Panc1 (cell line): ENCODE measurements at regions not wholly inside any gene's neighbourhood (a gene's known extent, or its start where the extent isn't known, plus 50 kb on each side); places are given as distances from the start of the nearest gene placed in this dataset.

Source experiments
- ATAC-seq: fragments of 200-7000 bp; cut with Tn5 transposase; 2 replicates; pipeline ENCODE4 v1.9.1; 2020; ENCODE audit warnings: mild to moderate bottlenecking, moderate library complexity
- BruUV-seq: library from RNA; stranded (reverse); fragments of 400-500 nt; replicated peaks from 2 replicates; lab custom pipeline; 2021; lab: Mats Ljungman, UMichigan
- CTCF ChIA-PET: fragments of 300-600 bp; sonication (Branson Sonifier 250); formaldehyde crosslinking; loops from one replicate; lab custom pipeline; 2022; ENCODE audit warnings: antibody characterized with exemption; lab: Charles Lee
- POLR2A ChIA-PET: fragments of 300-600 bp; sonication (Branson Sonifier 250); formaldehyde crosslinking; loops from one replicate; lab custom pipeline; 2022; ENCODE audit warnings: antibody characterized with exemption; lab: Charles Lee
- DNase-seq: peaks from one replicate; pipeline ENCODE4 v3.0.0-alpha.2; 2010; ENCODE audit warnings: low read depth, low spot score
- H3K27ac ChIP-seq: 2 replicates; pipeline ENCODE4 v1.5.1; 2011; ENCODE audit warnings: mild to moderate bottlenecking, low read length, inconsistent platforms
- H3K27me3 ChIP-seq: fragments of 200-500 bp; sonication (Bioruptor generic); 2 replicates; pipeline ENCODE4 v1.6.0; 2014; ENCODE audit warnings: low read length, inconsistent platforms; ENCODE audit not compliant: control insufficient read depth, insufficient read depth
- H3K36me3 ChIP-seq: fragments of 200-500 bp; sonication (Bioruptor generic); 2 replicates; pipeline ENCODE4 v1.5.1; 2014; ENCODE audit warnings: inconsistent platforms, mild to moderate bottlenecking, low read length, moderate library complexity; ENCODE audit not compliant: control insufficient read depth, insufficient read depth
- H3K4me1 ChIP-seq: 2 replicates; pipeline ENCODE4 v1.5.1; 2011; ENCODE audit warnings: inconsistent platforms, mild to moderate bottlenecking, low read length, moderate library complexity; ENCODE audit not compliant: control insufficient read depth, insufficient read depth
- H3K4me3 ChIP-seq, 2 experiments: 2 replicates each; pipeline ENCODE4 v1.5.1; 2011 to 2012; ENCODE audit warnings: low read depth in 2 of 2, low read length in 2 of 2, mild to moderate bottlenecking in 2 of 2, inconsistent platforms in 1 of 2, moderate library complexity in 1 of 2
- H3K9me3 ChIP-seq: fragments of 200-500 bp; sonication (Bioruptor generic); 2 replicates; pipeline ENCODE4 v1.5.1; 2014; ENCODE audit warnings: low read depth, mild to moderate bottlenecking, inconsistent platforms, low read length, moderate library complexity; ENCODE audit not compliant: control insufficient read depth, insufficient read depth
- CTCF ChIP-seq: fragments of 450-650 bp; IDR thresholded peaks from 2 replicates; pipeline ENCODE4 v1.5.1; 2017; ENCODE audit warnings: mild to moderate bottlenecking
- POLR2AphosphoS5 ChIP-seq: IDR thresholded peaks from 2 replicates; pipeline ENCODE4 v1.6.1; 2012; ENCODE audit warnings: mild to moderate bottlenecking, low read depth, low read length, moderate library complexity
- REST ChIP-seq, 2 experiments: IDR thresholded peaks; 2 replicates each; pipeline ENCODE4 v1.6.1; 2011 to 2012; ENCODE audit warnings: low read depth in 2 of 2, control low read depth in 1 of 2, low read length in 1 of 2, mild to moderate bottlenecking in 1 of 2, moderate library complexity in 1 of 2; ENCODE audit not compliant: insufficient read depth in 1 of 2
- SIN3A ChIP-seq: IDR thresholded peaks from 2 replicates; pipeline ENCODE4 v1.6.1; 2012; ENCODE audit warnings: low read depth, mild to moderate bottlenecking, low read length, moderate library complexity, borderline replicate concordance; ENCODE audit not compliant: insufficient read depth
- TCF7L2 ChIP-seq: IDR thresholded peaks from 2 replicates; pipeline ENCODE4 v1.6.1; 2011; ENCODE audit warnings: mild to moderate bottlenecking, low read depth, low read length, inconsistent platforms
- in situ Hi-C: cut with HindIII; loops from 2 replicates; pipeline ENCODE4 v1.10.0; 2016; ENCODE audit warnings: low sequenced_read_pairs, low pct_unique_long_range_greater_than_20kb
- intact Hi-C: fragments of 100-400 bp; cut with micrococcal nuclease; formaldehyde crosslinking; loops from one replicate; pipeline ENCODE4 v1.10.0; 2022; ENCODE audit not compliant: unreplicated experiment

- CTCF ChIA-PET: no interaction called here
- Histone ChIP-seq H3K27me3 (no peaks in the 10 kb centered on the region), H3K4me3 (no peak overlapping the region), H3K27ac (no peak overlapping the region), H3K4me1 (no peaks in the 10 kb centered on the region), H3K9me3 (no peaks in the 10 kb centered on the region), H3K36me3 (no peaks in the 10 kb centered on the region)
- TF ChIP-seq TCF7L2: no peak
- TF ChIP-seq POLR2AphosphoS5: no peak
- TF ChIP-seq CTCF: no peak
- no peak for TF ChIP-seq REST (IDR thresholded peaks at IDR 0.05; ENCODE audit: insufficient read depth in 1 of 2, low read depth in 2 of 2, low read length in 1 of 2)
- TF ChIP-seq SIN3A: no peak
- no TSS peak for BruUV-seq
- POLR2A ChIA-PET: no interaction called here
- DNase-seq (no peak), ATAC-seq (no peak)
- intact Hi-C loops (no loop called here), in situ Hi-C loops (no loop called here)
Observed at GRCh38 chr5:167833456-167833855, 458.0 kb upstream of the WWC1 start.

GRCh38 chr5:167835146-167835545, 456.3 kb upstream of the WWC1 start:
- ChIA-PET POLR2A (no interaction called here), CTCF (no interaction called here)
- Histone ChIP-seq H3K4me1 (no peaks in the 10 kb centered on the region), H3K27ac (no peak overlapping the region), H3K27me3 (0 out of 2 replicates have a peak, but pooled peaks cover 3% of the 10 kb centered on the region), H3K9me3 (no peaks in the 10 kb centered on the region), H3K4me3 (no peak overlapping the region), H3K36me3 (no peaks in the 10 kb centered on the region)
- BruUV-seq: no TSS peak
- no peak for TF ChIP-seq CTCF
- no peak for DNase-seq
- in situ Hi-C loops (no loop called here), intact Hi-C loops (no loop called here)
- ATAC-seq: no peak

DNA sequence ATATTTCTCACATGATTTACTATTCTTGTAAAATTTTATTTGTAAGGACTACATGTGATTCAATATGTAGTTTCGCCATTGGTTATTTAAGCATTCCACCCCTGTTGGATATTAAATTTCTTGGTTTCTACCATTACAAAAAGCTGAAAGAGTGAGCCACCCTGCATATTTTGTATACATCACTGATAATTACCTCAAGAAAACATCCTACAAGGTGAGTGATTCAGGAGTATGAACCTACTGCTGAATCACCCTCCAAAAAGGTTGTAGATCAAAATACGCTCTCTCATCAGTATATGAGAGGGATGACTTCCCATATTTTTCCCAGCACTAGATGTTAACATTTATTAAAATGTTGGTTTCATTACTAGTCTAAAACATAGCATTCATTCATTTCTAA, 454.3 kb upstream of the WWC1 start:
- no TSS peak for BruUV-seq
- 0 out of 2 replicates have a peak, but pooled peaks cover 3% of the 10 kb centered on the region for H3K27me3 ChIP-seq

More for the DNA sequence above, 454.3 kb upstream of the WWC1 start:
- ChIA-PET CTCF (no interaction called here), POLR2A (no interaction called here)
- intact Hi-C loops: no loop called here
- Histone ChIP-seq H3K27ac (no peak overlapping the region), H3K4me3 (no peak overlapping the region), H3K4me1 (no peaks in the 10 kb centered on the region), H3K36me3 (no peaks in the 10 kb centered on the region), H3K9me3 (no peaks in the 10 kb centered on the region)
- in situ Hi-C loops: no loop called here
- no peak for TF ChIP-seq POLR2AphosphoS5
- TF ChIP-seq REST (IDR thresholded peaks at IDR 0.05; ENCODE audit: insufficient read depth in 1 of 2, low read depth in 2 of 2, low read length in 1 of 2): no peak
- no peak for TF ChIP-seq TCF7L2
- no peak for TF ChIP-seq SIN3A
- no peak for TF ChIP-seq CTCF
- ATAC-seq (no peak), DNase-seq (no peak)
